Large intestine (tissue), 3 donors: ENCODE measurements at regions not wholly inside any gene's neighbourhood (a gene's known extent, or its start where the extent isn't known, plus 50 kb on each side); places are given as distances from the start of the nearest gene placed in this dataset.

Experiments
- DNase-seq, 2 donors: peaks; one replicate each; pipeline versions ENCODE4 v3.0.0 to v3.0.0-alpha.2; 2013
- H3K27ac ChIP-seq: one replicate; pipeline ENCODE4 v1.5.1; 2013; ENCODE audit warnings: low read length
- H3K27me3 ChIP-seq: 2 replicates; pipeline ENCODE4 v1.6.1; 2013; ENCODE audit warnings: low read length; ENCODE audit not compliant: control insufficient read depth, insufficient read depth
- H3K36me3 ChIP-seq: 2 replicates; pipeline ENCODE4 v1.6.1; 2013; ENCODE audit warnings: low read length; ENCODE audit not compliant: control insufficient read depth, insufficient read depth
- H3K4me1 ChIP-seq: one replicate; pipeline ENCODE4 v1.6.1; 2013; ENCODE audit warnings: low read length; ENCODE audit not compliant: control insufficient read depth, insufficient read depth
- H3K4me3 ChIP-seq: one replicate; pipeline ENCODE4 v1.5.1; 2013; ENCODE audit warnings: low read length
- H3K9me3 ChIP-seq: one replicate; pipeline ENCODE4 v1.6.1; 2013; ENCODE audit warnings: mild to moderate bottlenecking, low read depth, low read length, moderate library complexity; ENCODE audit not compliant: control insufficient read depth
- WGBS: methylation state at CpG from one replicate; pipeline ENCODE4 v1.1.5; 2013; ENCODE audit warnings: low lambda C conversion rate; ENCODE audit not compliant: insufficient coverage; 5-methylcytosine and 5-hydroxymethylcytosine counted together

DNA sequence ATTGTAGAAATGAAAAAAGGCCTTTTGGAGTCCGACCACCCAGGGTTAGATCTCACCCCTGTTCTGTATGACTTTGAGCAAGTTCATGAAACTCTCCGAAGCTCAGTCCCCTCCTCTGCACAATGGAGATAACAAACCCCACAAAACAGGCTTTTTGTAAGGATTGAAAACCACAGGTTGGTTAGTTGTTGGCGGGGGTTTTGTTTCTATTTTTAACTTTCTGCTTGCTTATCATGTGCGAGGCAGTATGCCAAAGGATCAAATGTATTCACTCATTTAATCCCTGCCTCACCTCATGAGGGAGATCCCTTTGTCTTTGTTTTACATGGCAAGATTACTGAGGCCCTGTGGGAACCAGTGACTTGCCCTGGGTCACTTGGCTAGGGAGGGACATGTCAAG, 539.1 kb downstream of the CDK5RAP2 start:
- H3K4me1 ChIP-seq, result no peaks in the 10 kb centered on the region
- no peaks in the 10 kb centered on the region for H3K9me3 ChIP-seq
- no peak for DNase-seq
- no peak overlapping the region for H3K4me3 ChIP-seq
- H3K27ac ChIP-seq, result no peak overlapping the region
- H3K27me3 ChIP-seq, result no peaks in the 10 kb centered on the region
- no peaks in the 10 kb centered on the region for H3K36me3 ChIP-seq
- no CpG with 5 or more reads among the region's 4 CpGs for WGBS

- Histone ChIP-seq H3K36me3 (no peaks in the 10 kb centered on the region), H3K27ac (no peak overlapping the region), H3K4me3 (no peak overlapping the region), H3K27me3 (no peaks in the 10 kb centered on the region), H3K9me3 (no peaks in the 10 kb centered on the region), H3K4me1 (no peaks in the 10 kb centered on the region)
- no peak for DNase-seq
- no CpG with 5 or more reads among the region's 4 CpGs for WGBS
These were observed 541.6 kb downstream of the CDK5RAP2 start for GRCh38 chr9:120038342-120038741.

- no peak overlapping the region for H3K4me3 ChIP-seq
- 100% methylated on average over 1 of the region's 9 CpGs for WGBS
- H3K27me3 ChIP-seq, result no peaks in the 10 kb centered on the region
- no peaks in the 10 kb centered on the region for H3K9me3 ChIP-seq
- no peaks in the 10 kb centered on the region for H3K36me3 ChIP-seq
- H3K4me1 ChIP-seq, result no peaks in the 10 kb centered on the region
- no peak for DNase-seq
- no peak overlapping the region for H3K27ac ChIP-seq
These were observed 547.3 kb downstream of the CDK5RAP2 start for GRCh38 chr9:120032639-120033038.

DNA sequence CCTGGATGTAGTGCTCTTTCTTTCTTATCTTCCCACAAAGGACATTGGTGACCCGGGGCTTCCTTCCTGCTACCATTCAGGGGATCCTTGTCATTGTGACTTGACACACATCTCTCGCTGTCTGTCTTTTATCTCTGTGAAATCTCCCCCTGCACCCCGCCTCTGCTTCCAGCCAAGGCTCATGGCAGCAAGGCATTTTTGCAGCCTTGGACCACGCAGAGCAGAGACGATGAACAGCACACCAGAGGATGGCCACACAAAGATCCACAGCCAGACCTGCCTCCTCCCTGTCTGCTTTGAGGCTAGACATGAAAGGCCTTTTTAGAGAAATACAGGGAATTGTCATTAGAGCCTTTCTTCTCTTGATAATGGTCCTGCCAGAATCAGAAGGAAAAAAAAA, 549.1 kb downstream of the CDK5RAP2 start:
- H3K4me3 ChIP-seq, result no peak overlapping the region
- 60% methylated on average over 1 of the region's 5 CpGs for WGBS
- H3K4me1 ChIP-seq, result no peaks in the 10 kb centered on the region

DNA sequence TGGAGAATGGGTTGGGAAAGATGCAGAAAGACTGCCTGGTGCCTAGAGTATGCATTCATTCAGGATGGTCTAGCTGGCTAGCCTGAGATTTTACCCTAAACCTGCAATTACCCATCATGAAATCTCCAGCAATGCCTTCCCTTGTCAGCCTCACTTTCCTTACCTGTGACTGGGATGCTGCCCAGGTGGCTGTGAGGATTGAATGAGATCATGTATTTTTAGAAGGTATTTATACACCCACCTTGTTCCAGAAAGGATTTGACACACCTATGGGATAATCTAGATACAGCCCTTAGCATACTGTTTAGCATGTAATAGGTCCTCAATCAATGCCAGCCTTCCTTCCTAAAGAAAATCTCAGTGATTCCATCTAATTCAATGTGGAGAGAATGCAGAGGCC, 561.4 kb downstream of the CDK5RAP2 start:
- H3K27ac ChIP-seq, result no peak overlapping the region
- H3K9me3 ChIP-seq, result no peaks in the 10 kb centered on the region
- no peaks in the 10 kb centered on the region for H3K4me1 ChIP-seq
- H3K4me3 ChIP-seq, result no peak overlapping the region
- H3K27me3 ChIP-seq, result no peaks in the 10 kb centered on the region
- no peak for DNase-seq
- no peaks in the 10 kb centered on the region for H3K36me3 ChIP-seq

More for the DNA sequence above, 549.1 kb downstream of the CDK5RAP2 start:
- DNase-seq, result no peak
- Histone ChIP-seq H3K27ac (no peak overlapping the region), H3K36me3 (no peaks in the 10 kb centered on the region), H3K9me3 (no peaks in the 10 kb centered on the region), H3K27me3 (no peaks in the 10 kb centered on the region)

DNA sequence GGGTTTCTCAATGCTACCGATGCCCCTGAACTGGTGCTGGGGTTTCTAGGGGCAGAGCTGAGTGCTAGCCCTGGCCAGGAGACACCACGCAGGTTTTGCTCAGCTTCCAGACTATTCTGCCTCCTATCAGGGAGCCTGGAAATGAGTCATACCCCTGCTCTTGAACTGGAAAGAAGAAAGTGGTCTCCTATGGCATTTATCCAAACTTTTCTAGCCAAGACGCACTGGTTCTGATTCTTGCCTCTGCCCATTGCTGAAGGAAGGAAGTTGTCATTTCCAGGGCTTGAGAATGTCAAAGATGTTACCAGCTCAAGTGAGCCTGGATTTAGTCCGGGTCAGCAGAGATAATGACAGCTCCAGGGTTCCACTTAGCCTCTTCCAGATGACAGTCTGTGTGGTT, 561.9 kb downstream of the CDK5RAP2 start:
- H3K4me3 ChIP-seq, result no peak overlapping the region
- H3K4me1 ChIP-seq, result no peaks in the 10 kb centered on the region
- H3K27me3 ChIP-seq, result no peaks in the 10 kb centered on the region
- H3K9me3 ChIP-seq, result no peaks in the 10 kb centered on the region
- no peak for DNase-seq
- H3K36me3 ChIP-seq, result no peaks in the 10 kb centered on the region
- H3K27ac ChIP-seq, result no peak overlapping the region
- no CpG with 5 or more reads among the region's 4 CpGs for WGBS

DNA sequence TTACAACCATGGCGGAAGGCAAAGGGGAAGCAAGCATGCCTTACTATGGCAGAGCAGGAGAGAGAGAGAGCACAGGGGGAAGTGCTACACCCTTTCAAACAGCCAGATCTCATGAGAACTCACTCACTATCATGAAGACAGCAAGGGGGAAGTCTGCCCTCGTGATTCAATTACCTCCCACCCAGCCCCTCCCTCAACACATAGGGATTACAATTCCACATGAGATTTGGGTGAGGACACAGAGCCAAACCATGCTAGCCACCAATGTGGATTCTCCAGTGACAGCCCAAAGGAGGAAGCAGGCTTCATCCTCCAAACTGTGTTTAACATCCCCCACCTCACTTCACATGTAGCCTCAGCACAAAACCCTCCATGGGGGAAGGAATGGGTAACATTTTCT, 563.7 kb downstream of the CDK5RAP2 start:
- H3K27ac ChIP-seq, result no peak overlapping the region
- H3K36me3 ChIP-seq, result no peaks in the 10 kb centered on the region
- no peaks in the 10 kb centered on the region for H3K4me1 ChIP-seq
- H3K9me3 ChIP-seq, result no peaks in the 10 kb centered on the region
- no CpG with 5 or more reads among the region's 2 CpGs for WGBS
- DNase-seq, result no peak
- H3K4me3 ChIP-seq, result no peak overlapping the region
- H3K27me3 ChIP-seq, result no peaks in the 10 kb centered on the region

GRCh38 chr9:120014796-120015195, 565.2 kb downstream of the CDK5RAP2 start:
- no peak for DNase-seq
- no peaks in the 10 kb centered on the region for H3K27me3 ChIP-seq
- no peaks in the 10 kb centered on the region for H3K9me3 ChIP-seq
- H3K4me3 ChIP-seq, result no peak overlapping the region
- H3K27ac ChIP-seq, result no peak overlapping the region
- no peaks in the 10 kb centered on the region for H3K4me1 ChIP-seq
- no peaks in the 10 kb centered on the region for H3K36me3 ChIP-seq
- WGBS, result no CpG with 5 or more reads among the region's 7 CpGs

DNA sequence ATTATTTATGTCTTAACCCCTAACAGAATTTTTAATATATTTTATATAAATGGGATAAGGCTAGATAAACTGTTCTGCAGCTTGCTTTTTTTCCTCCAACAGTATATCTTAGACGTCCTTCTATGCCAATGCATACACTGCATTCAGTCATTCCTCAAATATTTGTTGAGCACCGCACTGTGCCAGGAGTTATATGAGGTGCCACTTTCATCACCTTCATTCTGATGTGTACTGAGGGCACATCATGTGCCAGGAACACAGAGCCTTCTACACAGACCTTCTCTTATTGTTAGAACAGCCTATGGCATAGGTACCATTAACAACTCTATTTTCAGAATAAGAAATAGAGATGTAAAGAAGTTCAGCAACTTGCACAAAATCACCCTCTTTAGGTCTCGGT, 570.1 kb downstream of the CDK5RAP2 start:
- no peak for DNase-seq
- H3K4me3 ChIP-seq, result no peak overlapping the region
- WGBS, result 69% methylated on average over 2 of the region's 3 CpGs
- no peaks in the 10 kb centered on the region for H3K9me3 ChIP-seq
- H3K27ac ChIP-seq, result no peak overlapping the region
- H3K36me3 ChIP-seq, result no peaks in the 10 kb centered on the region
- no peaks in the 10 kb centered on the region for H3K27me3 ChIP-seq
- H3K4me1 ChIP-seq, result no peaks in the 10 kb centered on the region

GRCh38 chr9:120001536-120001935, 578.4 kb downstream of the CDK5RAP2 start:
- no peak overlapping the region for H3K4me3 ChIP-seq
- DNase-seq, result no peak
- no peaks in the 10 kb centered on the region for H3K4me1 ChIP-seq
- no peaks in the 10 kb centered on the region for H3K27me3 ChIP-seq
- H3K9me3 ChIP-seq, result no peaks in the 10 kb centered on the region
- WGBS, result no CpG with 5 or more reads among the region's 7 CpGs
- H3K36me3 ChIP-seq, result no peaks in the 10 kb centered on the region
- H3K27ac ChIP-seq, result no peak overlapping the region

GRCh38 chr9:119998614-119999013, 581.4 kb downstream of the CDK5RAP2 start:
- no peak overlapping the region for H3K27ac ChIP-seq
- no CpG with 5 or more reads among the region's 2 CpGs for WGBS
- H3K4me3 ChIP-seq, result no peak overlapping the region
- H3K36me3 ChIP-seq, result no peaks in the 10 kb centered on the region
- H3K9me3 ChIP-seq, result no peaks in the 10 kb centered on the region
- peak in 1 of 2 donors; percentile 14 for DNase-seq
- H3K4me1 ChIP-seq, result no peaks in the 10 kb centered on the region
- no peaks in the 10 kb centered on the region for H3K27me3 ChIP-seq
